Liver (tissue), 8 donors: ENCODE measurements at regions not wholly inside any gene's neighbourhood (a gene's known extent, or its start where the extent isn't known, plus 50 kb on each side); places are given as distances from the start of the nearest gene placed in this dataset.

ENCODE experiments used
- DNase-seq: peaks from one replicate; pipeline ENCODE4 v3.0.0-alpha.2; 2017; ENCODE audit warnings: low spot score
- H3K27ac ChIP-seq, 2 donors: one replicate each; pipeline ENCODE4 v1.7.0; 2013; ENCODE audit warnings: inconsistent platforms in 2 of 2, low read length in 2 of 2, control low read depth in 1 of 2, low read depth in 1 of 2, mild to moderate bottlenecking in 1 of 2
- H3K27me3 ChIP-seq, 4 donors: one replicate each; pipeline versions ENCODE4 v1.6.1 to v1.7.0; 2013; ENCODE audit warnings: low read length in 3 of 4, inconsistent platforms in 1 of 4, mild to moderate bottlenecking in 1 of 4, moderate library complexity in 1 of 4; ENCODE audit not compliant: control insufficient read depth in 4 of 4, insufficient read depth in 4 of 4
- H3K36me3 ChIP-seq, 4 donors: one replicate each; pipeline versions ENCODE4 v1.6.1 to v1.7.0; 2013; ENCODE audit warnings: low read length in 3 of 4, mild to moderate bottlenecking in 3 of 4, low read depth in 1 of 4, moderate library complexity in 1 of 4; ENCODE audit not compliant: control insufficient read depth in 4 of 4, insufficient read depth in 3 of 4
- H3K4me1 ChIP-seq, 4 donors: one replicate each; pipeline versions ENCODE4 v1.6.1 to v1.7.0; 2013; ENCODE audit warnings: low read length in 3 of 4, mild to moderate bottlenecking in 3 of 4, moderate library complexity in 1 of 4; ENCODE audit not compliant: control insufficient read depth in 4 of 4, insufficient read depth in 4 of 4
- H3K4me3 ChIP-seq, 3 donors: one replicate each; pipeline versions ENCODE4 v1.6.1 to v1.7.0; 2013; ENCODE audit warnings: low read length in 3 of 3, control low read depth in 1 of 3, low read depth in 1 of 3, mild to moderate bottlenecking in 1 of 3
- H3K9ac ChIP-seq, 2 donors: one replicate each; pipeline ENCODE4 v1.7.0; 2013; ENCODE audit warnings: low read length in 2 of 2, mild to moderate bottlenecking in 2 of 2, moderate library complexity in 2 of 2, control low read depth in 1 of 2, low read depth in 1 of 2
- H3K9me3 ChIP-seq, 4 donors: one replicate each; pipeline versions ENCODE4 v1.6.1 to v1.7.0; 2013; ENCODE audit warnings: low read length in 3 of 4; ENCODE audit not compliant: control insufficient read depth in 4 of 4
- ATF3 ChIP-seq: IDR thresholded peaks from 2 replicates; pipeline ENCODE4 v1.6.1; 2016; ENCODE audit warnings: antibody characterized with exemption
- FOXA1 ChIP-seq: IDR thresholded peaks from 2 replicates; pipeline ENCODE4 v1.6.1; 2016; ENCODE audit warnings: antibody characterized with exemption
- FOXA2 ChIP-seq: IDR thresholded peaks from 2 replicates; pipeline ENCODE4 v1.6.1; 2016; ENCODE audit warnings: antibody characterized with exemption
- HNF4A ChIP-seq, 2 donors: conservative IDR thresholded peaks; 2 replicates each; pipeline ENCODE4 v1.6.1; 2016; ENCODE audit warnings: antibody characterized with exemption in 2 of 2, mild to moderate bottlenecking in 2 of 2
- HNF4G ChIP-seq: IDR thresholded peaks from 2 replicates; pipeline ENCODE4 v1.6.1; 2016; ENCODE audit warnings: antibody characterized with exemption
- NR2F2 ChIP-seq: IDR thresholded peaks from 2 replicates; pipeline ENCODE4 v1.6.1; 2016; ENCODE audit warnings: antibody characterized with exemption
- RAD21 ChIP-seq, 2 donors: IDR thresholded peaks; 2 replicates each; pipeline ENCODE4 v1.6.1; 2016; ENCODE audit warnings: antibody characterized with exemption in 2 of 2, mild to moderate bottlenecking in 2 of 2
- REST ChIP-seq: IDR thresholded peaks from 2 replicates; pipeline ENCODE4 v1.6.1; 2016; ENCODE audit warnings: antibody characterized with exemption, mild to moderate bottlenecking
- RXRA ChIP-seq, 2 donors: IDR thresholded peaks; 2 replicates each; pipeline ENCODE4 v1.6.1; 2017 to 2018; ENCODE audit warnings: antibody characterized with exemption in 2 of 2, mild to moderate bottlenecking in 1 of 2
- TAF1 ChIP-seq: conservative IDR thresholded peaks from 2 replicates; pipeline ENCODE4 v1.6.1; 2016; ENCODE audit warnings: antibody characterized with exemption, mild to moderate bottlenecking
- YY1 ChIP-seq: IDR thresholded peaks from 2 replicates; pipeline ENCODE4 v1.6.1; 2016; ENCODE audit warnings: antibody characterized with exemption, mild to moderate bottlenecking
- WGBS: extraction: QIAGEN DNeasy Blood & Tissue Kit; methylation state at CpG from one replicate; pipeline ENCODE4 v1.1.7; 2013; 5-methylcytosine and 5-hydroxymethylcytosine counted together
- TF ChIP-seq, protein P1 (sequence below): IDR thresholded peaks from 2 replicates; pipeline ENCODE4 v1.6.1; 2016; ENCODE audit warnings: antibody characterized with exemption
- TF ChIP-seq, protein P2 (sequence below): fragments of 150-350 bp; IDR thresholded peaks from 2 replicates; pipeline ENCODE4 v1.5.1; 2017; ENCODE audit warnings: improper control_type of control experiment, low read depth, low read length; ENCODE audit not compliant: missing input control
- donor health status: healthy.
- donor health status: healthy.
- donor health status: healthy.
- donor health status: healthy.
- donor health status: healthy.

DNA sequence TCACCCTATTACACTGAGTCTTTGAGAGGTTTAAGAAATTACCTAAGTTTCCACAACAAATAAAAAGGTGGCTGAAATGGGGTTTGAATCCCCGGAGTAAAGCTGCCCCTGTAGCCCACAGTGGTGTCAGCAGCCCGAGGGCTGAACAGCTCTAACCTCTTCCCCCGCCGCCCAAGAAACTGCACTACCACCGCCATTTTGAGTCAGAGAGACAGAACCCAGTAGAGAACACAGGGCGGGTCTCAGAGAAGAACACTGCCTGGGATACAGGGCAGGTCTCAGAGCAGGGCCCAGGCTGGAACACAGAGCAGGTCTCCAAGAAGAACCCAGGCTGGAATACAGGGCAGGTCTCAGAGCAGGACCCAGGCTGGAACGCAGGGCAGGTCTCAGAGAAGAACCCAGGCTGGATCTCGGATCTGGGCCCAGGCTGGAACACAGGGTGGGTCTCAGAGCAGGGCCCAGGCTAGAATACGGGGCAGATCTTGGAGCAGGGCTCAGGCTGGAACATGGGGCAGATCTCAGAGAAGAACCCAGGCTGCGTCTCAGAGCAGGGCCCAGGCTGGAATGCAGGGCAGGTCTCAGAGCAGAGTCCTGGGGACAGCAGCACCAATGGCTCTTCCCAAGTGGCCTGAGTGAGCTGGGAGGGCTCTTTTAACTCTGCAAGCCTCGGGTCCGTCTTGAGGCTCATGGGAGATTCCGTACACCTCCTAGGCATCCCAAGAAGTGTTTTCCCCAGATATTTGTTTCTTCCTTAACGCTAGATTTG, 85.9 kb upstream of the LANCL2 start:
- H3K36me3 ChIP-seq, result no peaks in the 10 kb centered on the region
- H3K9ac ChIP-seq, result no peak overlapping the region
- no peaks in the 10 kb centered on the region for H3K9me3 ChIP-seq
- no peak for DNase-seq
- no peak for TF ChIP-seq NR2F2
- no peak for TF ChIP-seq REST
- TF ChIP-seq TAF1, result no peak
- no peak for TF ChIP-seq FOXA1
- TF ChIP-seq FOXA2, result no peak
- no peak for TF ChIP-seq HNF4G
- TF ChIP-seq, protein P1, sequence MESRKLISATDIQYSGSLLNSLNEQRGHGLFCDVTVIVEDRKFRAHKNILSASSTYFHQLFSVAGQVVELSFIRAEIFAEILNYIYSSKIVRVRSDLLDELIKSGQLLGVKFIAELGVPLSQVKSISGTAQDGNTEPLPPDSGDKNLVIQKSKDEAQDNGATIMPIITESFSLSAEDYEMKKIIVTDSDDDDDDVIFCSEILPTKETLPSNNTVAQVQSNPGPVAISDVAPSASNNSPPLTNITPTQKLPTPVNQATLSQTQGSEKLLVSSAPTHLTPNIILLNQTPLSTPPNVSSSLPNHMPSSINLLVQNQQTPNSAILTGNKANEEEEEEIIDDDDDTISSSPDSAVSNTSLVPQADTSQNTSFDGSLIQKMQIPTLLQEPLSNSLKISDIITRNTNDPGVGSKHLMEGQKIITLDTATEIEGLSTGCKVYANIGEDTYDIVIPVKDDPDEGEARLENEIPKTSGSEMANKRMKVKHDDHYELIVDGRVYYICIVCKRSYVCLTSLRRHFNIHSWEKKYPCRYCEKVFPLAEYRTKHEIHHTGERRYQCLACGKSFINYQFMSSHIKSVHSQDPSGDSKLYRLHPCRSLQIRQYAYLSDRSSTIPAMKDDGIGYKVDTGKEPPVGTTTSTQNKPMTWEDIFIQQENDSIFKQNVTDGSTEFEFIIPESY, result no peak
- TF ChIP-seq ATF3, result no peak
- TF ChIP-seq, protein P2, sequence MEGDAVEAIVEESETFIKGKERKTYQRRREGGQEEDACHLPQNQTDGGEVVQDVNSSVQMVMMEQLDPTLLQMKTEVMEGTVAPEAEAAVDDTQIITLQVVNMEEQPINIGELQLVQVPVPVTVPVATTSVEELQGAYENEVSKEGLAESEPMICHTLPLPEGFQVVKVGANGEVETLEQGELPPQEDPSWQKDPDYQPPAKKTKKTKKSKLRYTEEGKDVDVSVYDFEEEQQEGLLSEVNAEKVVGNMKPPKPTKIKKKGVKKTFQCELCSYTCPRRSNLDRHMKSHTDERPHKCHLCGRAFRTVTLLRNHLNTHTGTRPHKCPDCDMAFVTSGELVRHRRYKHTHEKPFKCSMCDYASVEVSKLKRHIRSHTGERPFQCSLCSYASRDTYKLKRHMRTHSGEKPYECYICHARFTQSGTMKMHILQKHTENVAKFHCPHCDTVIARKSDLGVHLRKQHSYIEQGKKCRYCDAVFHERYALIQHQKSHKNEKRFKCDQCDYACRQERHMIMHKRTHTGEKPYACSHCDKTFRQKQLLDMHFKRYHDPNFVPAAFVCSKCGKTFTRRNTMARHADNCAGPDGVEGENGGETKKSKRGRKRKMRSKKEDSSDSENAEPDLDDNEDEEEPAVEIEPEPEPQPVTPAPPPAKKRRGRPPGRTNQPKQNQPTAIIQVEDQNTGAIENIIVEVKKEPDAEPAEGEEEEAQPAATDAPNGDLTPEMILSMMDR, result no peak
- TF ChIP-seq RXRA (IDR thresholded peaks at IDR 0.05), result no peak
- TF ChIP-seq RAD21 (IDR thresholded peaks at IDR 0.05), result no peak
- no peak for TF ChIP-seq YY1
- TF ChIP-seq HNF4A (conservative IDR thresholded peaks at IDR 0.05), result no peak
- H3K27ac ChIP-seq, result no peak overlapping the region
- no peaks in the 10 kb centered on the region for H3K4me1 ChIP-seq
- no peak overlapping the region for H3K4me3 ChIP-seq
- H3K27me3 ChIP-seq, result peaks cover 0 to 4% (median 0%) of the 10 kb centered on the region in 4 donors
- WGBS, result 74% methylated on average over 14 of the region's 14 CpGs

DNA sequence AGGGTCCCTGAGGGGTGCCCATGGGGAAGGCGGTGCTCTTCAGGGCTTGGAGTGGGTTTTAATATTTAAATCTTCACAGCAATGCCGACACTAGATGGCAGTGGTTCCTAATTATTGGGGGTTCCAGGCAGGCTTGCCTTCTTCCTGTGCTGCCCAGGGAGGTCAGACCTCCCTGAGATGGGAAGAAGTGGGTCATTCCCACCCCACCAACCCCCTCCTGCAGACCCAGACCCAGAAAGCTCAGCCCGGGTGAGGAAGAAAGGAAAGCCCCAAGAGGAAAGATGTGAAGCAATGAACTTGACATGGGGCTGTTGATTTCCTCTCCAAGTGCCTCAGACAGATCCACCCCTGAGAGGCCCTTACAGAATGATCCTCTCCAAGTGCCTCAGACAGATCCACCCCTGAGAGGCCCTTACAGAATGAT, 85.1 kb upstream of the LANCL2 start:
- no peaks in the 10 kb centered on the region for H3K4me1 ChIP-seq
- H3K4me3 ChIP-seq, result no peak overlapping the region
- H3K27me3 ChIP-seq, result peaks cover 0 to 4% (median 0%) of the 10 kb centered on the region in 4 donors
- H3K27ac ChIP-seq, result no peak overlapping the region
- H3K36me3 ChIP-seq, result no peaks in the 10 kb centered on the region
- no peaks in the 10 kb centered on the region for H3K9me3 ChIP-seq
- no peak overlapping the region for H3K9ac ChIP-seq
- peak; percentile 56 for DNase-seq
- peak; percentile 92 for TF ChIP-seq RAD21 (IDR thresholded peaks at IDR 0.05)
- TF ChIP-seq, protein P2, result peak; percentile 72
- TF ChIP-seq ATF3, result no peak
- TF ChIP-seq REST, result no peak
- no peak for TF ChIP-seq NR2F2
- WGBS, result 2% methylated on average over 3 of the region's 3 CpGs
